Lung (tissue), 11 donors: ENCODE measurements at regions not wholly inside any gene's neighbourhood (a gene's known extent, or its start where the extent isn't known, plus 50 kb on each side); places are given as distances from the start of the nearest gene placed in this dataset.
A peak's percentile ranks its signal among the peaks of the same experiment; 100 is the strongest.

Experiments used
- ATAC-seq: fragments of 200-7000 bp; cut with Tn5 transposase; one replicate; pipeline ENCODE4 v1.9.1; 2020; ENCODE audit warnings: moderate number of reproducible peaks; ENCODE audit not compliant: insufficient read depth, low FRiP score
- DNase-seq, 3 donors: peaks; one replicate each; pipeline ENCODE4 v3.0.0-alpha.2; 2013 to 2017
- H3K27ac ChIP-seq, 2 donors: one replicate each; pipeline ENCODE4 v1.5.1; 2013; ENCODE audit warnings: mild to moderate bottlenecking in 2 of 2, moderate library complexity in 2 of 2, control low read depth in 1 of 2, inconsistent platforms in 1 of 2, low read depth in 1 of 2, low read length in 1 of 2
- H3K27me3 ChIP-seq, 3 donors: one replicate each; pipeline ENCODE4 v1.5.1; 2013; ENCODE audit warnings: low read length in 2 of 3; ENCODE audit not compliant: control insufficient read depth in 3 of 3, insufficient read depth in 3 of 3
- H3K36me3 ChIP-seq, 4 donors: one replicate each; pipeline ENCODE4 v1.5.1; 2013; ENCODE audit warnings: low read length in 4 of 4, mild to moderate bottlenecking in 1 of 4, moderate library complexity in 1 of 4; ENCODE audit not compliant: control insufficient read depth in 4 of 4, insufficient read depth in 4 of 4
- H3K4me1 ChIP-seq, 5 donors: one replicate each; pipeline ENCODE4 v1.5.1; 2013; ENCODE audit warnings: low read length in 5 of 5, mild to moderate bottlenecking in 2 of 5, moderate library complexity in 1 of 5; ENCODE audit not compliant: control insufficient read depth in 5 of 5, insufficient read depth in 5 of 5
- H3K4me3 ChIP-seq: one replicate; pipeline ENCODE4 v1.5.1; 2013; ENCODE audit warnings: mild to moderate bottlenecking, control low read depth, moderate library complexity
- H3K9ac ChIP-seq, 2 donors: one replicate each; pipeline ENCODE4 v1.5.1; 2013; ENCODE audit warnings: low read length in 2 of 2, control low read depth in 1 of 2; ENCODE audit not compliant: insufficient read depth in 1 of 2
- H3K9me3 ChIP-seq, 4 donors: one replicate each; pipeline ENCODE4 v1.5.1; 2013; ENCODE audit warnings: low read length in 3 of 4, mild to moderate bottlenecking in 1 of 4, moderate library complexity in 1 of 4; ENCODE audit not compliant: control insufficient read depth in 4 of 4, insufficient read depth in 3 of 4
- CTCF ChIP-seq: IDR thresholded peaks from 2 replicates; pipeline ENCODE4 v1.5.1; 2012; ENCODE audit warnings: mild to moderate bottlenecking; ENCODE audit errors: control extremely low read depth, extremely low read depth
- WGBS, 2 donors: extraction: QIAGEN DNeasy Blood & Tissue Kit; methylation state at CpG; one replicate each; pipeline ENCODE4 v1.1.7; 2013; 5-methylcytosine and 5-hydroxymethylcytosine counted together
- donor health status: control.
- donor health status: control.
- donor health status: Bipolar disorder and iron deficiency.
- donor health status: healthy.
- donor health status: DM: yes; HTN: yes; CAD: no.

- 94 to 98% methylated on average over 9 of the region's 9 CpGs for WGBS, 2 donors
- Histone ChIP-seq H3K27ac (no peak overlapping the region), H3K36me3 (no peaks in the 10 kb centered on the region), H3K9me3 (no peaks in the 10 kb centered on the region), H3K27me3 (no peaks in the 10 kb centered on the region), H3K4me3 (no peak overlapping the region), H3K9ac (no peak overlapping the region), H3K4me1 (peaks cover 0 to 2% (median 0%) of the 10 kb centered on the region in 5 donors)
- TF ChIP-seq CTCF: no peak
- DNase-seq (no peak), ATAC-seq (no peak)
These were observed 80.1 kb downstream of the MTERF1 start for GRCh38 chr7:91800389-91800788.

GRCh38 chr7:91801331-91801983 lies 79.0 kb downstream of the MTERF1 start:
- no peak for TF ChIP-seq CTCF
- Histone ChIP-seq H3K9ac (no peak overlapping the region), H3K4me1 (peaks cover 0 to 2% (median 0%) of the 10 kb centered on the region in 5 donors), H3K4me3 (no peak overlapping the region), H3K36me3 (no peaks in the 10 kb centered on the region), H3K9me3 (no peaks in the 10 kb centered on the region), H3K27me3 (no peaks in the 10 kb centered on the region), H3K27ac (no peak overlapping the region)
- ATAC-seq (no peak), DNase-seq (no peak)
- 95% methylated on average over 5 of the region's 5 CpGs for WGBS, 2 donors

GRCh38 chr7:91811236-91811635 lies 69.3 kb downstream of the MTERF1 start:
- ATAC-seq (no peak), DNase-seq (peak in 2 of 3 donors; percentile 58 to 60)
- Histone ChIP-seq H3K4me3 (no peak overlapping the region), H3K4me1 (peaks cover 0 to 6% (median 2%) of the 10 kb centered on the region in 5 donors), H3K36me3 (no peaks in the 10 kb centered on the region), H3K9me3 (no peaks in the 10 kb centered on the region), H3K27ac (no peak overlapping the region), H3K9ac (no peak overlapping the region), H3K27me3 (no peaks in the 10 kb centered on the region)
- TF ChIP-seq CTCF: no peak
- 83 to 87% methylated on average over 3 of the region's 3 CpGs for WGBS, 2 donors

GRCh38 chr7:91811641-91812040 lies 68.9 kb downstream of the MTERF1 start:
- 89 to 91% methylated on average over 2 of the region's 2 CpGs for WGBS, 2 donors
- H3K9me3 ChIP-seq: no peaks in the 10 kb centered on the region
- DNase-seq (no peak), ATAC-seq (no peak)
- H3K27me3 ChIP-seq: no peaks in the 10 kb centered on the region
- no peak overlapping the region for H3K9ac ChIP-seq
- no peak for TF ChIP-seq CTCF
- no peak overlapping the region for H3K27ac ChIP-seq
- no peaks in the 10 kb centered on the region for H3K36me3 ChIP-seq
- H3K4me3 ChIP-seq: no peak overlapping the region
- peaks cover 0 to 6% (median 2%) of the 10 kb centered on the region in 5 donors for H3K4me1 ChIP-seq
